AG08396 (cell line): ENCODE measurements at regions not wholly inside any gene's neighbourhood (a gene's known extent, or its start where the extent isn't known, plus 50 kb on each side); places are given as distances from the start of the nearest gene placed in this dataset.
A peak's percentile ranks its signal among the peaks of the same experiment; 100 is the strongest.

Source experiments
- DNase-seq: peaks from one replicate; pipeline ENCODE4 v3.0.0; 2012; ENCODE audit warnings: low spot score, mixed read lengths

GRCh38 chr7:25360451-25360850, 132.2 kb upstream of the NPVF start:
- DNase-seq, result no peak

- DNase-seq, result no peak
Observed at GRCh38 chr7:25361387-25361786, 133.1 kb upstream of the NPVF start.

GRCh38 chr7:25361863-25362262, 133.6 kb upstream of the NPVF start:
- DNase-seq, result no peak

GRCh38 chr7:25368599-25369201, 140.4 kb upstream of the NPVF start:
- DNase-seq, result no peak

GRCh38 chr7:25369786-25370185, 141.5 kb upstream of the NPVF start:
- no peak for DNase-seq

GRCh38 chr7:25371972-25372371, 143.7 kb upstream of the NPVF start:
- DNase-seq, result no peak

- no peak for DNase-seq
Observed at GRCh38 chr7:25375805-25376600, 147.7 kb upstream of the NPVF start.

- DNase-seq, result no peak
Observed at GRCh38 chr7:25379351-25380300, 151.3 kb upstream of the NPVF start.

- DNase-seq, result no peak
Observed at GRCh38 chr7:25381818-25382589, 153.7 kb upstream of the NPVF start.

GRCh38 chr7:25382869-25383268, 154.6 kb upstream of the NPVF start:
- no peak for DNase-seq

GRCh38 chr7:25383402-25383801, 155.1 kb upstream of the NPVF start:
- no peak for DNase-seq

GRCh38 chr7:25384788-25385505, 156.7 kb upstream of the NPVF start:
- DNase-seq, result no peak

- DNase-seq, result no peak
Observed at GRCh38 chr7:25385506-25386136, 157.3 kb upstream of the NPVF start.

- DNase-seq, result no peak
Observed at GRCh38 chr7:25386311-25386744, 158.0 kb upstream of the NPVF start.

GRCh38 chr7:25388681-25389080, 160.4 kb upstream of the NPVF start:
- DNase-seq, result no peak

GRCh38 chr7:25389489-25390106, 161.3 kb upstream of the NPVF start:
- peak; percentile 39 for DNase-seq

GRCh38 chr7:25391295-25391861, 163.1 kb upstream of the NPVF start:
- no peak for DNase-seq

GRCh38 chr7:25391961-25392587, 163.8 kb upstream of the NPVF start:
- DNase-seq, result no peak

GRCh38 chr7:25392588-25393338, 164.5 kb upstream of the NPVF start:
- DNase-seq, result no peak
